ENCODE measurements at regions not wholly inside any gene's neighbourhood (a gene's known extent, or its start where the extent isn't known, plus 50 kb on each side); places are given as distances from the start of the nearest gene placed in this dataset.

- ATAC-seq, result no peak
These were observed 333.7 kb downstream of the SEC14L1 start for GRCh38 chr17:77474292-77474988.

GRCh38 chr17:77475016-77475976 is 334.5 kb downstream of the SEC14L1 start:
- DNase-seq, result peak; percentile 82
- peak; percentile 70 for ATAC-seq

More at GRCh38 chr17:77474292-77474988, 333.7 kb downstream of the SEC14L1 start:
- no peak for DNase-seq

- no peak for DNase-seq
- no peak for ATAC-seq
These were observed 335.2 kb downstream of the SEC14L1 start for GRCh38 chr17:77476006-77476405.

- ATAC-seq (no peak), DNase-seq (no peak)
These were observed 335.7 kb downstream of the SEC14L1 start for GRCh38 chr17:77476498-77476897.

- no peak for ATAC-seq
- DNase-seq, result no peak
These were observed 336.4 kb downstream of the SEC14L1 start for GRCh38 chr17:77476931-77477805.

- no peak for DNase-seq
These were observed 337.5 kb downstream of the SEC14L1 start for GRCh38 chr17:77478281-77478680.

GRCh38 chr17:77478899-77479298 is 338.1 kb downstream of the SEC14L1 start:
- DNase-seq, result no peak
- ATAC-seq, result no peak

More at GRCh38 chr17:77478281-77478680, 337.5 kb downstream of the SEC14L1 start:
- ATAC-seq, result no peak

- no peak for ATAC-seq
- DNase-seq, result no peak
These were observed 338.8 kb downstream of the SEC14L1 start for GRCh38 chr17:77479372-77480198.

- ATAC-seq, result no peak
- DNase-seq, result no peak
These were observed 339.4 kb downstream of the SEC14L1 start for GRCh38 chr17:77480199-77480508.

GRCh38 chr17:77480509-77481215 is 339.9 kb downstream of the SEC14L1 start:
- peak; percentile 17 for ATAC-seq
- no peak for DNase-seq

- no peak for ATAC-seq
- no peak for DNase-seq
These were observed 341.0 kb downstream of the SEC14L1 start for GRCh38 chr17:77481476-77482374.

GRCh38 chr17:77482375-77483127 is 341.8 kb downstream of the SEC14L1 start:
- no peak for ATAC-seq
- DNase-seq, result no peak

- DNase-seq (no peak), ATAC-seq (no peak)
These were observed 342.4 kb downstream of the SEC14L1 start for GRCh38 chr17:77483128-77483598.

GRCh38 chr17:77484111-77484510 is 343.3 kb downstream of the SEC14L1 start:
- DNase-seq (no peak), ATAC-seq (no peak)

- ATAC-seq, result no peak
- DNase-seq, result no peak
These were observed 344.5 kb downstream of the SEC14L1 start for GRCh38 chr17:77485089-77485833.

GRCh38 chr17:77487211-77487629 is 346.5 kb downstream of the SEC14L1 start:
- ATAC-seq, result no peak

GRCh38 chr17:77487677-77488530 is 347.1 kb downstream of the SEC14L1 start:
- ATAC-seq, result no peak
- DNase-seq, result no peak

More at GRCh38 chr17:77487211-77487629, 346.5 kb downstream of the SEC14L1 start:
- no peak for DNase-seq

Data from stimulated activated naive CD8-positive, alpha-beta T cell treated with anti-CD3 and anti-CD28 coated beads, Interleukin-15, Interleukin-2, amounts not matched to agents 100 U/mL and 50 U/mL, for 24 hours (primary cell).